ENCODE measurements at regions not wholly inside any gene's neighbourhood (a gene's known extent, or its start where the extent isn't known, plus 50 kb on each side); places are given as distances from the start of the nearest gene placed in this dataset.

DNA sequence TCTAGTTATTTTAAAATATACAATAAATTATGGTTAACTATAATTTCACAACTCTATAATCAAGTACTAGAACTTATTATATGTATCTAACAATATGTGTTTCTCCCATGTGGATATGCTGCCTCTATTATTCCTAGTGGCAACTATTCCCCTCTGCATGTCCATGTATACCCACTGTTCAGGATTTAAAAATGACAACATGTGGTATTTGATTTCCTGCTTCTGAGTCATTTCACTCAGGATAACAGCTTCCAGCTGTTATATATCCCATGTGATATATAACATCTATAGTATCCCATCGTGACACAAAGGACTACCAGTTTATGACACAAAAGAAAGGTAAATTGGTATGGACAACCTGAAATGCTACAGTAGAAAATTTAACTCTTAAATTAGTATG, 167.4 kb upstream of the TACR3 start:
- TF ChIP-seq, protein P1, sequence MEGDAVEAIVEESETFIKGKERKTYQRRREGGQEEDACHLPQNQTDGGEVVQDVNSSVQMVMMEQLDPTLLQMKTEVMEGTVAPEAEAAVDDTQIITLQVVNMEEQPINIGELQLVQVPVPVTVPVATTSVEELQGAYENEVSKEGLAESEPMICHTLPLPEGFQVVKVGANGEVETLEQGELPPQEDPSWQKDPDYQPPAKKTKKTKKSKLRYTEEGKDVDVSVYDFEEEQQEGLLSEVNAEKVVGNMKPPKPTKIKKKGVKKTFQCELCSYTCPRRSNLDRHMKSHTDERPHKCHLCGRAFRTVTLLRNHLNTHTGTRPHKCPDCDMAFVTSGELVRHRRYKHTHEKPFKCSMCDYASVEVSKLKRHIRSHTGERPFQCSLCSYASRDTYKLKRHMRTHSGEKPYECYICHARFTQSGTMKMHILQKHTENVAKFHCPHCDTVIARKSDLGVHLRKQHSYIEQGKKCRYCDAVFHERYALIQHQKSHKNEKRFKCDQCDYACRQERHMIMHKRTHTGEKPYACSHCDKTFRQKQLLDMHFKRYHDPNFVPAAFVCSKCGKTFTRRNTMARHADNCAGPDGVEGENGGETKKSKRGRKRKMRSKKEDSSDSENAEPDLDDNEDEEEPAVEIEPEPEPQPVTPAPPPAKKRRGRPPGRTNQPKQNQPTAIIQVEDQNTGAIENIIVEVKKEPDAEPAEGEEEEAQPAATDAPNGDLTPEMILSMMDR (IDR thresholded peaks at IDR 0.05): no peak
- no peak for TF ChIP-seq POLR2A (IDR thresholded peaks at IDR 0.05)
